WERI-Rb-1 (cell line): ENCODE measurements at regions not wholly inside any gene's neighbourhood (a gene's known extent, or its start where the extent isn't known, plus 50 kb on each side); places are given as distances from the start of the nearest gene placed in this dataset.

Source experiments
- DNase-seq: peaks from one replicate; pipeline ENCODE4 v3.0.0-alpha.2; 2020
- H3K27ac ChIP-seq: fragments of 250-450 bp; sonication (Bioruptor Pico); 2 replicates; pipeline ENCODE4 v1.5.1; 2020; ENCODE audit warnings: mild to moderate bottlenecking, moderate library complexity
- H3K27me3 ChIP-seq: fragments of 250-450 bp; sonication (Bioruptor Pico); 2 replicates; pipeline ENCODE4 v1.5.1; 2021; ENCODE audit warnings: mild to moderate bottlenecking, low read depth, moderate library complexity; ENCODE audit not compliant: insufficient read depth, severe bottlenecking
- H3K36me3 ChIP-seq: fragments of 250-450 bp; sonication (Bioruptor Pico); 2 replicates; pipeline ENCODE4 v1.5.1; 2020; ENCODE audit warnings: mild to moderate bottlenecking, moderate library complexity
- H3K4me3 ChIP-seq: 2 replicates; pipeline ENCODE4 v1.5.1; 2011; ENCODE audit warnings: low read depth, mild to moderate bottlenecking, control low read depth, low read length
- H3K9me3 ChIP-seq: fragments of 250-450 bp; sonication (Bioruptor Pico); 2 replicates; pipeline ENCODE4 v1.5.1; 2021; ENCODE audit warnings: mild to moderate bottlenecking, moderate library complexity; ENCODE audit not compliant: severe bottlenecking
- CTCF ChIP-seq: IDR thresholded peaks from 2 replicates; pipeline ENCODE4 v1.5.1; 2011; ENCODE audit warnings: low read depth, mild to moderate bottlenecking, control low read depth, inconsistent platforms, low read length

GRCh38 chr3:178159691-178160220 is 376.5 kb upstream of the KCNMB2 start:
- no peaks in the 10 kb centered on the region for H3K36me3 ChIP-seq
- TF ChIP-seq CTCF: no peak
- H3K9me3 ChIP-seq: no peaks in the 10 kb centered on the region
- DNase-seq: no peak
- no peaks in the 10 kb centered on the region for H3K27me3 ChIP-seq
- H3K4me3 ChIP-seq: no peak overlapping the region
- H3K27ac ChIP-seq: no peak overlapping the region

GRCh38 chr3:178169421-178169820 is 366.8 kb upstream of the KCNMB2 start:
- no peaks in the 10 kb centered on the region for H3K36me3 ChIP-seq
- H3K9me3 ChIP-seq: no peaks in the 10 kb centered on the region
- TF ChIP-seq CTCF: no peak

GRCh38 chr3:178170698-178171535 is 365.3 kb upstream of the KCNMB2 start:
- Histone ChIP-seq H3K9me3 (no peaks in the 10 kb centered on the region), H3K27me3 (no peaks in the 10 kb centered on the region), H3K36me3 (no peaks in the 10 kb centered on the region), H3K4me3 (no peak overlapping the region), H3K27ac (no peak overlapping the region)
- no peak for DNase-seq
- no peak for TF ChIP-seq CTCF

More at GRCh38 chr3:178169421-178169820, 366.8 kb upstream of the KCNMB2 start:
- H3K27ac ChIP-seq: no peak overlapping the region
- no peaks in the 10 kb centered on the region for H3K27me3 ChIP-seq
- H3K4me3 ChIP-seq: no peak overlapping the region
- DNase-seq: no peak

GRCh38 chr3:178172121-178172520 is 364.1 kb upstream of the KCNMB2 start:
- H3K27ac ChIP-seq: no peak overlapping the region
- no peak for TF ChIP-seq CTCF

GRCh38 chr3:178174201-178174915 is 361.9 kb upstream of the KCNMB2 start:
- Histone ChIP-seq H3K4me3 (no peak overlapping the region), H3K9me3 (no peaks in the 10 kb centered on the region), H3K27me3 (no peaks in the 10 kb centered on the region), H3K27ac (no peak overlapping the region), H3K36me3 (no peaks in the 10 kb centered on the region)
- no peak for DNase-seq
- TF ChIP-seq CTCF: no peak

More at GRCh38 chr3:178172121-178172520, 364.1 kb upstream of the KCNMB2 start:
- DNase-seq: no peak
- no peaks in the 10 kb centered on the region for H3K9me3 ChIP-seq
- no peaks in the 10 kb centered on the region for H3K27me3 ChIP-seq
- no peak overlapping the region for H3K4me3 ChIP-seq
- H3K36me3 ChIP-seq: no peaks in the 10 kb centered on the region
